IPS DF 19.7 (cell line): ENCODE measurements at regions not wholly inside any gene's neighbourhood (a gene's known extent, or its start where the extent isn't known, plus 50 kb on each side); places are given as distances from the start of the nearest gene placed in this dataset.

ENCODE experiments used
- DNase-seq: peaks from one replicate; pipeline ENCODE4 v3.0.0-alpha.2; 2013; ENCODE audit warnings: low read depth, low spot score

DNA sequence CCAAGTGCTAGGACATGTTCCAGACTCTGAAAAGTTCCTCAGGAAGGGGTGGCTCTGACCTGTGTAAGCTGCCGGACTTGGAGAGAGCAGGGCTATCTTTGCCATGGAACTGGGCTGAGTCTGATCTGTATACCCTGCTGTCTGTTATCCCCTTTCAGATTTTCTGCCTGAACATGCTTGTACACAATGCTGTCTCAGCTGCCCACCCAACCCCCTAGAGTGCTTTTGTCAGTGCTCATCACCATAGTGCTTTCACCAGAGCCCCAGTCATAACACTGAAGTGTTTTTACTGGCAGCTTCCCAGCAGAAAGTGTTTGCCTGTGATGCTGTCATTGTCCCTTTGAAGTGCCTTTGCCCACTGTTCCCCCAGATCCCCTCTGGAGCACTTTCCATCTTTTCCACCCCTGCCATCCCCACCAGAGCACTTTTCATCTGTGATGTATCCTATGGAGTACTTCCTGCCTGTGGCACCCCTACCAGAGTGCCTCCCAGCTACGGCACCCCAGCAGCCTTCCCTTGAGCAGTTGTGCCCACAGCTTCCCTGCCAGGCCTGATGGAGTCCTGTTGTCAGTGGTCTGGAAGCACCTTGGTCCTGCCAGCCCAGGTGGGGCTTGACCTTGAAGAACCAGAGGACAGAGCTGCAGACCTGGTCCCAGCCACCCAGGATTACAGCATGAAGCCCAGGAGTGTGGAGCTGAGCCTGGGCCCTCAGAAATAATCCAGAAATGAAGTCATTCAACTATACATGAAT is 397.7 kb downstream of the DIPK2A start:
- no peak for DNase-seq

DNA sequence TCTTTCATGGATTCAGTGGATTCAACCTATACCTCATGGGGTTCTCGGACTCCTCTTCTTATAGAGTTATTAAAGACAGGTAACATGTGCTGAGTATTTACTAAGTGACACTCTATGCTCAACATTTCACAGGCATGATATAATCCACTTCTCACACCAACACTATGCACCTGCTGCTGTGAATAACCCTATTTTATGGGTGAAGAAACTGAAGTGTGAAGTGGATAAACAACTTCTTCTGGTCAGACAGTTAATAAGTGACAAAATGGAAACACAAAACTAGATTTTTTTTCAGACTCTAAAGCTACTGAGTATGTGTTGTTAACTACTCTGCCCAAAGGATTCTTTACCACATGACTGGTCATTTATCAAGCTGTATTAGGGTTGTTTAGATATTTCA is 403.5 kb downstream of the DIPK2A start:
- no peak for DNase-seq

DNA sequence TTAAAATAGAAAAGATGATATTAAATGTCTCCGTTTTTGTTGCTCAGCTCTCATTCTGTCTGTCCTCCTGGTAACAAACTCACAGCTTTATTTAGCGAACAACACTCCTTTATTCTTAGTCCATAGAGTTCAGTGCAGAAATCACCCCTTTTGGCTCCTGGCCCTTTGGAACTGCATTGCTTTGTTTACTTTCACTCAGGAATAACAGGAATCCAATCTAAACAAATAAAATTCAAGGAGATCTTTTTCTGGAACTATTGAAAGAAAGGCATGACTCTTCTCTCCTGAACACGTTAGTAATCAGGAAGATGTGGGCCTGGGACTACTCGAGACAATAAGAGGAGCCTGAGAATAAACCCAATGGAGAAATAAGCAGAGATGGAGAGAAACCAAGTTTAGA is 409.2 kb downstream of the DIPK2A start:
- DNase-seq, result no peak

DNA sequence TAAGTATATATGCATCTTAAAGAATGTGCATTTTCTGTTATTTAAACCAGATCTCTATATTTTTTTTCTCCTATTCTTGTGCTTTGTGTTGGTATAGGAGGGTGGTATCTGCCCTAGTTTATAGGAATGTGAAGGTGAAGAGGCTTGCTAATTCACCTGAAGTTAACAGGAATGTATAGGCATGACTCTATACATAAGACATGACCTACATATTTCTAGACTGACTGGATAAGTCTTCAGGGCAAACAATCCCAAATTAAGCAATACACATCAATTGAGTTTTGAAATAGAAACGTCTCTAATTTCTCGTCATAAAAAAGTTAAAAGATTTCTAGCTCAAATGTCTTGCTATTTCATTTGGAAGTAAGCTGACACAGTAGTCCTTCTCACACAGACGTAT is 410.0 kb downstream of the DIPK2A start:
- no peak for DNase-seq

DNA sequence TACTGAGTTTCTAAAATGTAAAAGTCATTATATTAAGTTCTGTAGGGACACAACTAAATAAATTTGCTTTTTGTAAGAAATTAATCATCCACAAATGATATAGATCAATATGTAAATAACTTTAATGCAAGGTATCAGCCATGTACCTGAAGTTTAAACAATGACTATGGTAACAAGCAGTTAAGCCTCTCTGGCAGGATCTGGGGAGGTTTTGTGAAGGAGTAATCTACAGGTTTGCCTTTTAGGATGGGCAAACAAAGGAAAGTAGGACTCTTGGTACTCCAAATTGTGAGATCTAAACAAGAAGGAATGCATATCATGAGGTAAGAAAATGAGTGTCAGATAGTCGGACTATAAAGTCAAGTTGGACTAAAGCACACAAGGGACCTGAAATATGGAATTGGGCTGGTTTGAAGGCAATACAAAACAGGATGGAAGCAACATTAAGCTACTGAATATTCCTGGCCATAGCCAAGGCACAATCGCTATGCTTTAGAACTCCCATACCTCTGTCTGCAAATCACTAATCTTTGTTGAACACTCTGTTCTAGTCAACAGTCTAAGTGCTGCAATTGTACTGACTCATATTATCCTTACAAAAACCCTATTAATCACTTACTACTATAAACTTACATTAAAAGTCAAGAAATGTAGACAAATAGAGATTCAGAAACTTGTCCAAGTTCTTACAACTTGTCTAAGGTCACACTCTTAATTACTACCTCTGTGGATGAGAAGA is 412.8 kb downstream of the DIPK2A start:
- no peak for DNase-seq

DNA sequence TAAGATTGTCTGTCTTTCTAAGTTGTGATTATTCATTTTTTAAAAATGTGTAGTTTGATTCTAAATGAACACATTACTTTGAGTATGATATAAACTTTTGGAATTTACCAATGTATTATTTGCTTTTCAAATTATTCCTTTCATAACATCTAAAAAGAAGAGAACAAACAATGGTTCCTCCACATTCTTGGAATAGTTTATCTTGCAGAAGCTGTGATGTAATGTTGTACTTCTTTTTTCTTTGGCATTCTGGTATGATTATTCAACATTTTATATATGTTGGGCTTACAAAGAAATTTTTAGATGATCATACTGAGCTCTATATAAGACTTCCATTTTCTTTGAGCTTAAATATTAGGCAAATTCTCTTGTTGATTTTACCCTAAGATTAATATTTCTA is 419.2 kb downstream of the DIPK2A start:
- DNase-seq, result no peak

DNA sequence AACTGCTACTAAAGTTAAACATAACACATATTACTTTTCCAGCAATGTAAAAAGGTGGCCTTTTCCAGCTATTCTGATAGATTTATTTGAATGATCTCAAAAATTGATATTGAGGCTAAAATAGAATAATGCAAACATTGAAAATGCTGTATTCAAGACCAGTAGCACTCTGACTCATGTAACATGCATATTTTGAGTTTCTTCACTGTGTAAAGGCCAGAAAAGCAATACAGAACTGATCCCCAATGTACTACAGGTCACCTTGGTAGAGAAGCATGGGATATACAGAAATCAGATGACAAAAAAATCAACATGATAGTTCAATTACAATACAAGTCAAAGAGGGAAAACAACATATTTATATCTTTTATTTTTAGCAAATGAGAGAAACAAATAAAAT is 419.6 kb downstream of the DIPK2A start:
- DNase-seq, result no peak

- no peak for DNase-seq
Measured at GRCh38 chr3:144394032-144394431, 422.4 kb downstream of the DIPK2A start.

- DNase-seq, result no peak
Measured at GRCh38 chr3:144402430-144402829, 430.8 kb downstream of the DIPK2A start.

GRCh38 chr3:144403040-144403457 is 431.4 kb downstream of the DIPK2A start:
- no peak for DNase-seq

GRCh38 chr3:144407335-144407734 is 435.7 kb downstream of the DIPK2A start:
- DNase-seq, result no peak

DNA sequence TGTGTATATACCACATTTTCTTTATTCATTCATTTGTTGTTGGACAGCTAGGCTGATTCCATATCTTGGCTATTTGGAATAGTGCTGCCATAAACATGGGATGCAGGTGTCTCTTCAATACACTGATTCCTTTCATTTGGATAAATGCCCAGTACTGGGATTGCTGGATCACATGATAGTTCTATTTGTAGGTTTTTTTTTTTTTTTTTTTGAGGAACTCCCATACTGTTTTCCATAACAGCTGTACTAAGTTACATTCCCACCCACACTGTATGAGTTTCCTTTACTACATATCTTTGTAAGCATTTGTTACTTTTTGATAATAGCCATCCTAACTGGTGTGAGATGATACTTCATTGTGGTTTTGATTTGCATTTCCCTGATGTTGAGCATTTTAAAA is 437.7 kb downstream of the DIPK2A start:
- DNase-seq, result no peak

DNA sequence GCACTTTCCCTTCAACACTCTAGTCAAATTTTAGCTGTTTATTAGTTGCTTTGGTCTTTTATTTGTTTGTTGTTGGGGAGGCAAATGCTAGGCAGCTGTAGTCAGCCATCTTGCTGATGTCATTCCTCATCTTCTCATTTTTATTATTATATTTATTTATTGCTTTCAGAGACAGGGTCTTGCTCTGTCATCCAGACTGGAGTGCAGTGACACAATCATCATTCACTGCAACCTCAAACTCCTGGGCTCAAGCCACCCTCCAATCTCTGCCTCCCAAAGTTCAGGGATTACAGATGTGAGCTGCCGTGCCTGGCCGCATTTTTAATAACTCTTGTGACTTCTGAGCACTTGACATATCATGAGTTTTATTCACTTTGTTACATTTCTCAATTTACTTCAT is 441.4 kb downstream of the DIPK2A start:
- DNase-seq, result no peak

GRCh38 chr3:144415492-144415891 is 443.9 kb downstream of the DIPK2A start:
- DNase-seq, result no peak

DNA sequence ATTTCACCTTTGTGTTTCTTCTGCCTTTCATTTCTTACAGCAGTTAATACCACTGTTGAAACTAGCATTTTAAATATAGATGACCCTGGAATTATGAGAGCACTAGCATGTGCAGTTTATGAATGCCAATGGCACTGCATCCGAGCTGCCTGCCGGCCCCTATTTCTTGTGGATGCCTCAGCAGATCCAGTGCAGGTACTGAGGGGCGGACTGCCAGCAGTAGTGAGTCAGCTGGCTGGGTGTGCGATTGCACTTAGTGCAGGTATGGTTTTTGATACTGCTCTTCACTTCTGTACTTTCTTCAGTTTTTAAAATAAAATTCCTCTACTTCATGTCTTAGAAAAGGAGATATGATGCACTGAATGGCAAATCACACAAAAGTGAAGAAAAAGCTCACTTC is 453.0 kb downstream of the DIPK2A start:
- no peak for DNase-seq

DNA sequence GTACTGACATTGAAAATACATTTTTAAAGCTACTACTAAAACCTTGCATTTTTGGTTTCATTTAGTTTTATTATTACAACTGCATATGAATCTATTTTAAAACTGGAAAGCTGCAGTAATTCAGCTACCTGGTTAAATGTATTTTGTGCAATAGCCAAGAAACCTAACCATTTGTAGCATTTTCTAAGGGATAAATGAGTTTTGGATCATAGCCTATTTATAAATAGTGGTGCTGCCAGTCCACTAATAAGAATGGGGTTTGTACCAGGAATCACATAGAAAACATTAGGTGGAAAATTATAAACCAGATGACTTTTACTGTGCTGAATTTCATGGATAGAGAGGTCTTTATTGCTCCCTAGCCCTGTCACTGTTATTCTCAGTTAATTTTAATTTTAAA is 454.7 kb downstream of the DIPK2A start:
- no peak for DNase-seq

GRCh38 chr3:144426967-144427366 is 455.3 kb downstream of the DIPK2A start:
- DNase-seq, result no peak

DNA sequence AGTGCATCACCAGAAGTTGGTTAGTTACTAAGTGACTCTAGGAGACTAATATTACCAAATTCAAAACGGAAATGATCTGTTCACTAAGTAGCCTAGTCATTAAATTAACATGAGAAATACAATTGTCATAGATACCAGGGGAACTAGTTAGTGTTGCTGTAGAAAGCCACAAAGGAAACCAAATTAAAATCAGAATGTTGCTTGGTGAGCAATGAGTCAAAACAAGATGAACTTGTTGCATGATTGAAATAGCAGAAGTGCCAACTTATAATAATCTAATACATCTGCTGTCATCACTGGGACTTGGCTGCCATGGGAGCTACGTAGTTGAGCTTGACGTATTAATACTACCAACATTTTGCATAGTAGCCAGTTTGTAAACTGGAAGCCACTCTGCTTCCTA is 458.1 kb downstream of the DIPK2A start:
- no peak for DNase-seq

GRCh38 chr3:144431134-144431533 is 459.5 kb downstream of the DIPK2A start:
- DNase-seq, result no peak

DNA sequence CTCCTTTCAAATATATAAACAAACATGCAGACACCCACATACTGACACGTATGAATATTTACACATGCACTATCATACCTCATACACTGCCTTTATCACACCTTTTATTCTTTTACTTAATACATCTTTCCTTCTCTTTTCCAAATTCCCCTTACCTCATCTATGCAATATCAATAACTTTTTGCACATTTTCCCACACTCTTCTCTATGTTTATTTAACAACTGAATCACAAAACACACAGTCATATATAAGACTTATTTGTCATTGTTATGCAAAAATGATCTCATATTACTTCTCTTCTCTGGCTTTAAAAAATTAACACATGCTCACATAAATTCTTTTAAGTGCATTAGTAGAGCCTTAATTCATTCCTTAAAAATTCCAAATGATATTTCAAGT is 461.4 kb downstream of the DIPK2A start:
- DNase-seq, result no peak

GRCh38 chr3:144437989-144438388 is 466.4 kb downstream of the DIPK2A start:
- DNase-seq, result no peak

DNA sequence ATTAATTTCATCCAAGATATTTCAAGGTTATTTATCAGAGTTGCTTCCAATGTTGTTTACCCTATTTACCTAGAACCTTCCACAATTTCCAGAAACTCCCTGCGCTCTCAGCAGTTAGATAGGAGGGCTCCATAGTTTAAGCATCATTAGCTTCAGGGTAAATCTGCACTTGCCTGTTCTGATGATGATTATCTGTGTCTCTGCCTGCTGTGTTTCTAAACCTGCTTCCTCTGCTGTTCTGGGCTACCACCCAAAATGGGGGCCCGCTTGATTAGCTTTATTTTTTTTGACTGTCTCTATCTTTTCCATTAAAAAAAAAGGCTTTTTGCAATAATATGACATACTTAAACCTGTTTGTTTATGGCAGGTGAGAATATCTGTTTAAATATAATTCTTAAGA is 472.4 kb downstream of the DIPK2A start:
- no peak for DNase-seq

DNA sequence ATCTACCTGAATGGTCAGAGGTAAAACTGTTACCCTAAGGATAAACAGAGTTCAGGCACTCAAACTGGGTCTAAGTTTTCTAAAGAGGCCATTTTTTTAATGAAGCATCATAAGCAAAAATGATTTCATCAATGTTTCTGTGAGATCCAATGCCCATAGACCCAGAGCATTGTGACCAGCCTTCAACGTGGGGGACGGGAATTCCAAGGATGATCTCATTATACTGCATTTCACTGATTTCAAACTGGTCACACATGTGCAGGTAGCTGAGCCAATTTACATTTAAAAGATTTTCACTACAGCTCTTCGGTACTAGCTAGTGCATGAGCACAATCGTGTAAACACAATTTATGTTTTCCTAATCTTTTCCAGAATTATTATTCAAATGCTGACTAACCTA is 472.9 kb downstream of the DIPK2A start:
- DNase-seq, result no peak
